Skeletal muscle tissue (tissue), 3 donors: ENCODE measurements at regions not wholly inside any gene's neighbourhood (a gene's known extent, or its start where the extent isn't known, plus 50 kb on each side); places are given as distances from the start of the nearest gene placed in this dataset.
"Not testable (repeated sequence)": the region's sequence is repeated elsewhere in the genome, so short reads cannot be mapped to it uniquely, and the experiment has no call there.

Source experiments
- H3K27ac ChIP-seq: one replicate; pipeline ENCODE4 v1.7.0; 2013; ENCODE audit warnings: mild to moderate bottlenecking, low read depth, low read length, inconsistent platforms
- H3K27me3 ChIP-seq, 3 donors: one replicate each; pipeline ENCODE4 v1.7.0; 2013; ENCODE audit warnings: low read length in 3 of 3; ENCODE audit not compliant: control insufficient read depth in 3 of 3, insufficient read depth in 3 of 3
- H3K36me3 ChIP-seq, 3 donors: one replicate each; pipeline ENCODE4 v1.7.0; 2013; ENCODE audit warnings: low read length in 3 of 3; ENCODE audit not compliant: control insufficient read depth in 3 of 3, insufficient read depth in 3 of 3
- H3K4me1 ChIP-seq, 3 donors: one replicate each; pipeline ENCODE4 v1.7.0; 2013; ENCODE audit warnings: low read length in 3 of 3, mild to moderate bottlenecking in 3 of 3; ENCODE audit not compliant: control insufficient read depth in 3 of 3, insufficient read depth in 3 of 3
- H3K4me3 ChIP-seq, 3 donors: one replicate each; pipeline ENCODE4 v1.7.0; 2013; ENCODE audit warnings: low read length in 3 of 3
- H3K9ac ChIP-seq, 3 donors: one replicate each; pipeline ENCODE4 v1.7.0; 2013; ENCODE audit warnings: low read length in 3 of 3, mild to moderate bottlenecking in 3 of 3, moderate library complexity in 2 of 3, low read depth in 1 of 3
- H3K9me3 ChIP-seq, 3 donors: one replicate each; pipeline ENCODE4 v1.7.0; 2013; ENCODE audit warnings: low read length in 3 of 3; ENCODE audit not compliant: control insufficient read depth in 3 of 3
- donor health status: Osteomylitis.

- H3K9me3 ChIP-seq: no peaks in the 10 kb centered on the region
- peaks cover 13 to 23% (median 19%) of the 10 kb centered on the region in 3 donors for H3K27me3 ChIP-seq
- H3K27ac ChIP-seq: no peak overlapping the region
- no peak overlapping the region for H3K9ac ChIP-seq
- H3K36me3 ChIP-seq: no peaks in the 10 kb centered on the region
- H3K4me1 ChIP-seq: no peaks in the 10 kb centered on the region
- no peak overlapping the region for H3K4me3 ChIP-seq
These were observed 168.4 kb downstream of the OR2B2 start for GRCh38 chr6:27743787-27744186.

DNA sequence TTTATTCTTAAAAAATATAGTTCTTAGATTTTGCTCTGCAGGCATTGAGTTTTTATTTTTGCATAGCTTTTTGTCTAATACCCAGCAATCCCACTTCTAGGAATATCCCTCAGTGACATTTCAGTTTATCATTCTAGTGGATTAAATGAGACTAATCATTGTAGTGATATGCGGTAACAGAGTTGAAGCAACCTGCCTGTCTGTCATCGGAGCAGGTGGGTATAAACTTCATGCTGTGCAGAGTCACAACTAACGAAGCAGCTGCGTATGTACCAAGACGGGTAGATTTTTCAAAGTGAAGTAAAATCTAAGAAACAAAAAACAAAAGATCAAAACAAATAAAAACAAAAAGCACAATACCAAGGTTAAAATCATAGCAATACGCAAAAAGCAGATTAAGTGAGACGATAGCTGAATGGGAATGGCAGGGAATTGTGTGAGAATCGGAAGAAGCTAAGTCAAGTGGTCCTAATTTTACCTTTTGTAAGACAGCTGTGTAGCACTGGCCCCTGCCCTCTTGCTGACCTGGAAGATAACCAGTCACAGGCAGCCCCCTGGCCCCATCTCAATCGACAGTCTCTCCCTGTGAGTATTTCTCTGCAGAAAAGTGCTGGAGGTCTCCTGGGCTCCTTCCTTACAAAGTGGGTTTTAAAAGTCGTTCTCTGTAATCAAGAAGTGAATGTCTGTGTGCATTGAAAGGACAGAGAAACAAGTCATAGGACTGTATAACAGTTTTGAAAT is 169.2 kb downstream of the OR2B2 start:
- no peaks in the 10 kb centered on the region for H3K36me3 ChIP-seq
- H3K4me1 ChIP-seq: no peaks in the 10 kb centered on the region
- H3K9ac ChIP-seq: no peak overlapping the region
- H3K4me3 ChIP-seq: no peak overlapping the region
- H3K9me3 ChIP-seq: no peaks in the 10 kb centered on the region
- H3K27me3 ChIP-seq: peaks cover 13 to 24% (median 21%) of the 10 kb centered on the region in 3 donors
- H3K27ac ChIP-seq: no peak overlapping the region

- H3K36me3 ChIP-seq, H3K9me3 ChIP-seq, H3K9ac ChIP-seq, H3K4me1 ChIP-seq, H3K4me3 ChIP-seq, H3K27ac ChIP-seq: not testable (repeated sequence)
- peaks cover 7 to 17% (median 11%) of the 10 kb centered on the region in 3 donors for H3K27me3 ChIP-seq
These were observed 172.3 kb downstream of the OR2B2 start for GRCh38 chr6:27739902-27740301.

DNA sequence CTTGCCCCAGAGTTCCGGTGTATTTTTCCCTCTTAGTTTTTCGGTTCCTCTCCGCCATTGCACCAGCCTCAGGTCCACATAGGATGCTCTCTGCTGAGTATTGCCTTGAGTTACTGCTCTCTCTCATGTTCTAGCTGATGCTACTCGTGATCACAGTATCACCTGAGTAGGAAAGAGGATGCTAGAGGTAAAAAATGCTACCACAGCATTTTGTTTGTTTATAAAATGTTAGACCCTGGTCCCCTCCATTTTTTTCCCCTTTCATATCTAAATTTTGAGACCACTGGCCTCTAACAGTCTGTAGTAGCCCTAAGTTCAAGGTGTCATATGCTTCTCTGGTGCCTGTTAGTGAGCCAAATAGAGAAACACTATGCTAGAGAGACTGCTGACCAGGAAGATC is 175.5 kb downstream of the OR2B2 start:
- no peak overlapping the region for H3K27ac ChIP-seq
- no peak overlapping the region for H3K4me3 ChIP-seq
- no peak overlapping the region for H3K9ac ChIP-seq
- no peaks in the 10 kb centered on the region for H3K9me3 ChIP-seq
- no peaks in the 10 kb centered on the region for H3K4me1 ChIP-seq
- H3K27me3 ChIP-seq: peaks cover 0 to 4% (median 0%) of the 10 kb centered on the region in 3 donors
- no peaks in the 10 kb centered on the region for H3K36me3 ChIP-seq

GRCh38 chr6:27728442-27728841 is 183.8 kb downstream of the OR2B2 start:
- Histone ChIP-seq H3K27me3 (no peaks in the 10 kb centered on the region), H3K4me1 (no peaks in the 10 kb centered on the region), H3K36me3 (no peaks in the 10 kb centered on the region), H3K9ac (no peak overlapping the region), H3K9me3 (no peaks in the 10 kb centered on the region), H3K27ac (no peak overlapping the region), H3K4me3 (no peak overlapping the region)

DNA sequence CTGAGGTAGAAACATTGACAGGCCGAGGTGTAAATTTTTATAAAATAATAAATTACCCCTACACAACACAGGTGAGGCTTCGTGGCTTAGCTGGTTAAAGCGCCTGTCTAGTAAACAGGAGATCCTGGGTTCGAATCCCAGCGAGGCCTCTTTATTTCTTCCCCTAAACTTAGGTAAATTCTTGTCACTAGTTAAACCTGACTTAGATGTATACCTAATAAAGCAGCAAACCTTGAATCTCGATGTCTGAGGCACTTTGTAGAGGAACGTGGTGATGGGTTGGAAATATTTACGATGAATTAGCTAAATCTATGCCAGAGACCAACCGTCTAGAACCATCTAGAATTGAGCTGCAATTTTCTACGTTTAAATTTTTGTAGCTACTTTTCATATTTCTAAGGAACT is 185.6 kb downstream of the OR2B2 start:
- Histone ChIP-seq H3K4me1 (no peaks in the 10 kb centered on the region), H3K27ac (no peak overlapping the region), H3K27me3 (peaks cover 0 to 4% (median 4%) of the 10 kb centered on the region in 3 donors)

GRCh38 chr6:27720607-27721580 is 191.3 kb downstream of the OR2B2 start:
- no peak overlapping the region for H3K9ac ChIP-seq
- H3K36me3 ChIP-seq: no peaks in the 10 kb centered on the region
- no peak overlapping the region for H3K4me3 ChIP-seq
- H3K27ac ChIP-seq: no peak overlapping the region
- peaks cover 3 to 13% (median 4%) of the 10 kb centered on the region in 3 donors for H3K27me3 ChIP-seq
- no peaks in the 10 kb centered on the region for H3K4me1 ChIP-seq
- no peaks in the 10 kb centered on the region for H3K9me3 ChIP-seq

More for the DNA sequence above, 185.6 kb downstream of the OR2B2 start:
- Histone ChIP-seq H3K36me3 (no peaks in the 10 kb centered on the region), H3K9me3 (no peaks in the 10 kb centered on the region), H3K9ac (no peak overlapping the region), H3K4me3 (no peak overlapping the region)

- H3K9ac ChIP-seq, H3K9me3 ChIP-seq, H3K27ac ChIP-seq, H3K4me3 ChIP-seq, H3K36me3 ChIP-seq, H3K4me1 ChIP-seq: not testable (repeated sequence)
- H3K27me3 ChIP-seq: peaks cover 3 to 13% (median 4%) of the 10 kb centered on the region in 3 donors
These were observed 193.2 kb downstream of the OR2B2 start for GRCh38 chr6:27719039-27719438.

GRCh38 chr6:27706431-27706830 is 205.8 kb downstream of the OR2B2 start:
- H3K9ac ChIP-seq: no peak overlapping the region

DNA sequence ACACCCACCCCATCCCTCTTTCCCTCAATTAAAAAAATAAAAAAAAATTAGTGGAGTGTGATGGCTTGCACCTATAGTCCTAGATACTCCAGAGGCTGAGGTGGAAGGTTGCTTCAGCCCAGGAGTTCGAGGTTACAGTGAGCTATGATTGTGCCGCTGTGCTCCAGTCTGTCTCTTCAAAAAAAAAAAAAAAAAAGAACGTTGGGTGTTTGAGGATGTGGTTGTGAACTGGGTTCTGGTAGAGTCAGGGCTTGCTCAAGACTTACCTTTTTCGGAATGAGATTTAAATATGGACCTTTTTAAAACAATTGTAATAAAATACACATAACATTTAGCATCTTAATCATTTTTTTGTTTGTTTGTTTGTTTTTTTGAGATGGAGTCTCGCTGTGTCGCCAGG is 211.9 kb downstream of the OR2B2 start:
- H3K4me1 ChIP-seq: no peaks in the 10 kb centered on the region
- H3K9me3 ChIP-seq: no peaks in the 10 kb centered on the region
- H3K9ac ChIP-seq: no peak overlapping the region
- H3K27ac ChIP-seq: no peak overlapping the region
- H3K4me3 ChIP-seq: no peak overlapping the region
- H3K36me3 ChIP-seq: no peaks in the 10 kb centered on the region
- H3K27me3 ChIP-seq: no peaks in the 10 kb centered on the region

More at GRCh38 chr6:27706431-27706830, 205.8 kb downstream of the OR2B2 start:
- no peak overlapping the region for H3K27ac ChIP-seq
- H3K27me3 ChIP-seq: peaks cover 0 to 4% (median 0%) of the 10 kb centered on the region in 3 donors
- H3K9me3 ChIP-seq: no peaks in the 10 kb centered on the region
- H3K4me1 ChIP-seq: no peaks in the 10 kb centered on the region
- no peaks in the 10 kb centered on the region for H3K36me3 ChIP-seq
- no peak overlapping the region for H3K4me3 ChIP-seq
